A549 (cell line): ENCODE measurements at regions not wholly inside any gene's neighbourhood (a gene's known extent, or its start where the extent isn't known, plus 50 kb on each side); places are given as distances from the start of the nearest gene placed in this dataset.

Experiments used
- CTCF ChIP-seq: fragments of >200 bp; sonication (Bioruptor Twin); formaldehyde crosslinking; IDR thresholded peaks from 3 replicates; pipeline ENCODE4 v1.5.1; 2016
- EP300 ChIP-seq, 2 experiments: fragments of >200 bp; sonication (Bioruptor Twin); formaldehyde crosslinking; IDR thresholded peaks; 2 replicates in 1 of 2; 3 replicates in 1 of 2; pipeline ENCODE4 v1.6.1; 2016 to 2017
- GATA3 ChIP-seq: IDR thresholded peaks from 2 replicates; pipeline ENCODE4 v1.6.1; 2012; ENCODE audit warnings: borderline replicate concordance
- RFX5 ChIP-seq: fragments of 450-650 bp; IDR thresholded peaks from 2 replicates; pipeline ENCODE4 v1.7.1; 2014; ENCODE audit warnings: antibody characterized with exemption, mild to moderate bottlenecking, moderate library complexity
- SREBF2 ChIP-seq: fragments of 450-650 bp; IDR thresholded peaks from 2 replicates; pipeline ENCODE4 v1.6.1; 2014; ENCODE audit warnings: mild to moderate bottlenecking, moderate library complexity

GRCh38 chr2:17249249-17249648 lies 269.0 kb downstream of the RAD51AP2 start:
- TF ChIP-seq SREBF2 (no peak), CTCF (no peak), RFX5 (no peak), GATA3 (no peak), EP300 (IDR thresholded peaks at IDR 0.05) (no peak)
